ENCODE measurements at regions not wholly inside any gene's neighbourhood (a gene's known extent, or its start where the extent isn't known, plus 50 kb on each side); places are given as distances from the start of the nearest gene placed in this dataset.

GRCh38 chr20:47931002-47931401 is 145.7 kb upstream of the SULF2 start:
- peaks cover 17% of the 10 kb centered on the region for H3K4me1 Mint-ChIP-seq
- POLR2A ChIA-PET = interaction anchor here (0.8 kb wide), 1 partner anchor 9 kb away, joined by 3 read pairs; no protein-coding TSS in a partner anchor
- no peak for DNase-seq (ENCODE audit: low spot score)
- no peak overlapping the region for H3K27ac Mint-ChIP-seq
- no peaks in the 10 kb centered on the region; the same call in 1 of the 2 replicates for H3K27me3 Mint-ChIP-seq (ENCODE audit: low read depth)
- TF ChIP-seq ZNF671 (CRISPR knock-in tag; IDR thresholded peaks at IDR 0.05) (no peak), MYBL2 (CRISPR knock-in tag; IDR thresholded peaks at IDR 0.05) (no peak), TEAD4 (CRISPR knock-in tag; IDR thresholded peaks at IDR 0.05) (no peak), ZNF317 (CRISPR knock-in tag; IDR thresholded peaks at IDR 0.05; ENCODE audit: borderline replicate concordance, low read depth) (no peak), TEAD1 (CRISPR knock-in tag; IDR thresholded peaks at IDR 0.05) (no peak), ARID4B (CRISPR knock-in tag; IDR thresholded peaks at IDR 0.05; ENCODE audit: borderline replicate concordance) (no peak), TCF7 (CRISPR knock-in tag; IDR thresholded peaks at IDR 0.05; ENCODE audit: low read depth) (no peak), ZNF416 (CRISPR knock-in tag; IDR thresholded peaks at IDR 0.05) (no peak), PREB (CRISPR knock-in tag; IDR thresholded peaks at IDR 0.05; ENCODE audit: borderline replicate concordance) (no peak)
- CTCF ChIA-PET = no interaction called here
- H3K4me3 Mint-ChIP-seq = no peak overlapping the region
- ATAC-seq = no peak
- peaks cover 3% of the 10 kb centered on the region for H3K36me3 Mint-ChIP-seq
- peaks cover 30% of the 10 kb centered on the region for H3K9me3 Mint-ChIP-seq

- ChIA-PET POLR2A (no interaction called here), CTCF (no interaction called here)
- H3K27me3 Mint-ChIP-seq (ENCODE audit: low read depth) = no peaks in the 10 kb centered on the region; the same call in 1 of the 2 replicates
- H3K4me1 Mint-ChIP-seq = peaks cover 17% of the 10 kb centered on the region
- no peak overlapping the region for H3K27ac Mint-ChIP-seq
- TF ChIP-seq ZSCAN18 (CRISPR knock-in tag; IDR thresholded peaks at IDR 0.05) = no peak
- TF ChIP-seq TP53 (CRISPR knock-in tag; IDR thresholded peaks at IDR 0.05) = no peak
- no peak for TF ChIP-seq E2F4 (CRISPR knock-in tag; IDR thresholded peaks at IDR 0.05; ENCODE audit: borderline replicate concordance, low read depth)
- TF ChIP-seq RORB (CRISPR knock-in tag; IDR thresholded peaks at IDR 0.05) = no peak
- TF ChIP-seq USF1 (CRISPR knock-in tag; IDR thresholded peaks at IDR 0.05) = no peak
- no peak for TF ChIP-seq CTCF (IDR thresholded peaks at IDR 0.05)
- no peak for TF ChIP-seq FOXK1 (CRISPR knock-in tag; IDR thresholded peaks at IDR 0.05)
- TF ChIP-seq IRF2 (CRISPR knock-in tag; IDR thresholded peaks at IDR 0.05; ENCODE audit: borderline replicate concordance, low read depth) = no peak
- no peak for TF ChIP-seq CREM (CRISPR knock-in tag; IDR thresholded peaks at IDR 0.05)
- TF ChIP-seq ZNF263 (CRISPR knock-in tag; IDR thresholded peaks at IDR 0.05; ENCODE audit: low read depth) = no peak
- peaks cover 30% of the 10 kb centered on the region for H3K9me3 Mint-ChIP-seq
- H3K4me3 Mint-ChIP-seq = no peak overlapping the region
- ATAC-seq (no peak), DNase-seq (ENCODE audit: low spot score) (no peak)
- peaks cover 3% of the 10 kb centered on the region for H3K36me3 Mint-ChIP-seq
These were observed 144.3 kb upstream of the SULF2 start for GRCh38 chr20:47929368-47930115.
